CD14-positive monocyte (primary cell): ENCODE measurements at regions not wholly inside any gene's neighbourhood (a gene's known extent, or its start where the extent isn't known, plus 50 kb on each side); places are given as distances from the start of the nearest gene placed in this dataset.

Experiments used
- DNase-seq, 3 donors: peaks; one replicate each; pipeline ENCODE4 v3.0.0-alpha.2; 2011 to 2022
- H2AFZ ChIP-seq: 2 replicates; pipeline ENCODE4 v1.6.0; 2012; ENCODE audit warnings: mild to moderate bottlenecking, low read depth, low read length, inconsistent platforms; ENCODE audit not compliant: insufficient read depth, poor library complexity, severe bottlenecking
- H3K27ac ChIP-seq, 2 donors: 1 replicate in 1 of 2; 2 replicates in 1 of 2; pipeline ENCODE4 v1.5.1; 2012 to 2013; ENCODE audit warnings: low read length in 2 of 2, control low read depth in 1 of 2, inconsistent platforms in 1 of 2, low read depth in 1 of 2, mild to moderate bottlenecking in 1 of 2
- H3K27me3 ChIP-seq, 2 donors: one replicate each; pipeline versions ENCODE4 v1.6.0 to v1.6.1; 2011 to 2013; ENCODE audit warnings: low read length in 2 of 2; ENCODE audit not compliant: control insufficient read depth in 2 of 2, insufficient read depth in 2 of 2
- H3K36me3 ChIP-seq, 2 donors: replicated peaks in 1 of 2; 1 replicate in 1 of 2; 2 replicates in 1 of 2; pipeline versions ENCODE4 v1.5.1 to v1.6.1; 2012 to 2013; ENCODE audit warnings: low read length in 2 of 2, control low read depth in 1 of 2, inconsistent platforms in 1 of 2, mild to moderate bottlenecking in 1 of 2; ENCODE audit not compliant: insufficient read depth in 2 of 2, control insufficient read depth in 1 of 2
- H3K4me1 ChIP-seq, 2 donors: 1 replicate in 1 of 2; 2 replicates in 1 of 2; pipeline versions ENCODE4 v1.5.1 to v1.6.1; 2012 to 2013; ENCODE audit warnings: low read length in 2 of 2, control low read depth in 1 of 2, inconsistent platforms in 1 of 2, mild to moderate bottlenecking in 1 of 2, moderate library complexity in 1 of 2; ENCODE audit not compliant: insufficient read depth in 2 of 2, control insufficient read depth in 1 of 2
- H3K4me2 ChIP-seq: replicated peaks from 2 replicates; pipeline ENCODE3; 2012; ENCODE audit warnings: low read length, moderate library complexity, mild to moderate bottlenecking; ENCODE audit not compliant: poor library complexity, severe bottlenecking; ENCODE audit errors: extremely low read depth
- H3K4me3 ChIP-seq, 3 experiments: fragments of 200-600 bp in 1 of 3; sonication (generic) in 1 of 3; replicated peaks in 1 of 3; 1 replicate in 2 of 3; 2 replicates in 1 of 3; pipeline ENCODE4 v1.5.1; 2011 to 2013; ENCODE audit warnings: low read length in 3 of 3, mild to moderate bottlenecking in 3 of 3, control low read depth in 2 of 3, low read depth in 2 of 3, inconsistent platforms in 1 of 3, moderate library complexity in 1 of 3
- H3K79me2 ChIP-seq: 2 replicates; pipeline ENCODE4 v1.6.0; 2012; ENCODE audit warnings: mild to moderate bottlenecking, control low read depth, inconsistent platforms, low read length, moderate library complexity; ENCODE audit not compliant: insufficient read depth
- H3K9ac ChIP-seq: 2 replicates; pipeline ENCODE4 v1.6.0; 2017; ENCODE audit warnings: low read length, mild to moderate bottlenecking; ENCODE audit not compliant: insufficient read depth, poor library complexity, severe bottlenecking
- H3K9me3 ChIP-seq, 2 donors: replicated peaks in 1 of 2; 1 replicate in 1 of 2; 2 replicates in 1 of 2; pipeline versions ENCODE4 v1.5.1 to v1.6.1; 2012 to 2013; ENCODE audit warnings: low read length in 2 of 2, control low read depth in 1 of 2; ENCODE audit not compliant: control insufficient read depth in 1 of 2, insufficient read depth in 1 of 2
- H4K20me1 ChIP-seq: 2 replicates; pipeline ENCODE4 v1.6.0; 2012; ENCODE audit warnings: mild to moderate bottlenecking, low read length, control low read depth, moderate library complexity; ENCODE audit not compliant: insufficient read depth
- H3K27ac Mint-ChIP-seq, 7 donors: one replicate each; pipeline ENCODE4 v1.8.0; 2020; ENCODE audit warnings: mild to moderate bottlenecking in 7 of 7, mixed read lengths in 7 of 7, moderate library complexity in 6 of 7, inconsistent platforms in 2 of 7
- H3K27me3 Mint-ChIP-seq, 3 donors: one replicate each; pipeline ENCODE4 v1.8.0; 2021 to 2022; ENCODE audit warnings: low read depth in 3 of 3, mild to moderate bottlenecking in 3 of 3, mixed read lengths in 3 of 3, moderate library complexity in 3 of 3, inconsistent platforms in 1 of 3
- H3K36me3 Mint-ChIP-seq, 2 donors: one replicate each; pipeline ENCODE4 v1.8.0; 2020; ENCODE audit warnings: mixed read lengths in 2 of 2, inconsistent platforms in 1 of 2, mild to moderate bottlenecking in 1 of 2
- H3K4me1 Mint-ChIP-seq: one replicate; pipeline ENCODE4 v1.8.0; 2020; ENCODE audit warnings: mild to moderate bottlenecking, mixed read lengths
- H3K4me3 Mint-ChIP-seq, 2 donors: one replicate each; pipeline ENCODE4 v1.8.0; 2020; ENCODE audit warnings: mild to moderate bottlenecking in 2 of 2, mixed read lengths in 2 of 2, moderate library complexity in 1 of 2
- H3K9me3 Mint-ChIP-seq, 7 donors: one replicate each; pipeline ENCODE4 v1.8.0; 2020 to 2022; ENCODE audit warnings: mixed read lengths in 7 of 7, mild to moderate bottlenecking in 6 of 7, moderate library complexity in 6 of 7, inconsistent platforms in 2 of 7
- CTCF ChIP-seq: fragments of 200-600 bp; IDR thresholded peaks from one replicate; pipeline ENCODE4 v1.8.0; 2022; ENCODE audit warnings: antibody characterized with exemption, mild to moderate bottlenecking
- WGBS: methylation state at CpG from one replicate; pipeline ENCODE4 v1.1.5; 2013; ENCODE audit warnings: missing lambda C conversion rate; ENCODE audit not compliant: insufficient coverage; 5-methylcytosine and 5-hydroxymethylcytosine counted together
- intact Hi-C, 2 donors: fragments of 100-400 bp; cut with micrococcal nuclease; formaldehyde crosslinking; loops; one replicate each; pipeline versions ENCODE4 v1.15.0 to v1.15.1; 2023

GRCh38 chr9:115513148-115513547 is 395.2 kb upstream of the TNC start:
- Mint-ChIP-seq H3K9me3 (no peaks in the 10 kb centered on the region), H3K4me1 (no peaks in the 10 kb centered on the region), H3K27me3 (peaks cover 0 to 2% (median 0%) of the 10 kb centered on the region in 3 donors), H3K4me3 (no peak overlapping the region), H3K36me3 (no peaks in the 10 kb centered on the region), H3K27ac (peak overlapping the region in 1 of 7 donors; percentile 33)
- Histone ChIP-seq H2AFZ (no peak overlapping the region), H3K4me3 (no peak overlapping the region), H3K9ac (no peak overlapping the region), H4K20me1 (no peaks in the 10 kb centered on the region), H3K79me2 (no peaks in the 10 kb centered on the region), H3K4me2 (no peak overlapping the region), H3K27ac (no peak overlapping the region), H3K9me3 (no peaks in the 10 kb centered on the region), H3K4me1 (no peaks in the 10 kb centered on the region), H3K27me3 (no peaks in the 10 kb centered on the region), H3K36me3 (no peaks in the 10 kb centered on the region)
- no peak for TF ChIP-seq CTCF
- DNase-seq = no peak
- WGBS = 88% methylated on average over 2 of the region's 3 CpGs
- intact Hi-C loops = no loop called here

DNA sequence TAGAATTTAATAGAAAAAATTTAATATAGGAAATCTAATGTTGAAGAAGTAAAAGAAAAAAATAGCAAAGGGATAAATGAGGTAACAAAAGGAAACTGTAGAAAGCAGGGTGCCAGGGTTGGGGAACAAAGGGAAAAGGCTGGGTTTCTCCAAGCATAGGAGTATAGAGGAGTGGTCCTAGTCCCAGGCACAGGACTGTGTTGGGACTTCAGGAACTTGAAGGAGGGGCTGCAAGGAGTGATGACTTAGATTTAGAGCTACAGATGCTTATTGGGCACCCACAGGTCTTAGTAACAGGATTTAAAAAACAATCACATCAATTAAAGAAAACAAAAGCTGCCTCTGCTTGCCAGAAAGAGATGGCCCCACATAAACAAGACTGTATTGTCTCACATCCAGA is 396.5 kb upstream of the TNC start:
- Histone ChIP-seq H3K4me2 (no peak overlapping the region), H3K9ac (no peak overlapping the region), H2AFZ (no peak overlapping the region), H3K4me3 (no peak overlapping the region), H3K36me3 (no peaks in the 10 kb centered on the region), H3K27me3 (no peaks in the 10 kb centered on the region), H3K27ac (no peak overlapping the region), H4K20me1 (no peaks in the 10 kb centered on the region), H3K79me2 (no peaks in the 10 kb centered on the region), H3K9me3 (no peaks in the 10 kb centered on the region), H3K4me1 (no peaks in the 10 kb centered on the region)
- Mint-ChIP-seq H3K27ac (no peak overlapping the region), H3K4me3 (no peak overlapping the region), H3K36me3 (no peaks in the 10 kb centered on the region), H3K4me1 (no peaks in the 10 kb centered on the region), H3K27me3 (peaks cover 0 to 4% (median 0%) of the 10 kb centered on the region in 3 donors), H3K9me3 (no peaks in the 10 kb centered on the region)
- no peak for DNase-seq
- intact Hi-C loops = no loop called here
- TF ChIP-seq CTCF = no peak
